ELF-1 (cell line): ENCODE measurements at regions not wholly inside any gene's neighbourhood (a gene's known extent, or its start where the extent isn't known, plus 50 kb on each side); places are given as distances from the start of the nearest gene placed in this dataset.
"Not testable (repeated sequence)": the region's sequence is repeated elsewhere in the genome, so short reads cannot be mapped to it uniquely, and the experiment has no call there.

Experiments used
- DNase-seq: peaks from one replicate; pipeline ENCODE4 v3.0.0-alpha.2; 2016; ENCODE audit warnings: low read depth, low spot score

- no peak for DNase-seq
These were observed 101.0 kb upstream of the ZNF236 start for GRCh38 chr18:76721207-76721996.

GRCh38 chr18:76720683-76721082 is 101.7 kb upstream of the ZNF236 start:
- no peak for DNase-seq

- DNase-seq, result no peak
These were observed 107.2 kb upstream of the ZNF236 start for GRCh38 chr18:76715012-76715610.

GRCh38 chr18:76713432-76713831 is 108.9 kb upstream of the ZNF236 start:
- no peak for DNase-seq

DNA sequence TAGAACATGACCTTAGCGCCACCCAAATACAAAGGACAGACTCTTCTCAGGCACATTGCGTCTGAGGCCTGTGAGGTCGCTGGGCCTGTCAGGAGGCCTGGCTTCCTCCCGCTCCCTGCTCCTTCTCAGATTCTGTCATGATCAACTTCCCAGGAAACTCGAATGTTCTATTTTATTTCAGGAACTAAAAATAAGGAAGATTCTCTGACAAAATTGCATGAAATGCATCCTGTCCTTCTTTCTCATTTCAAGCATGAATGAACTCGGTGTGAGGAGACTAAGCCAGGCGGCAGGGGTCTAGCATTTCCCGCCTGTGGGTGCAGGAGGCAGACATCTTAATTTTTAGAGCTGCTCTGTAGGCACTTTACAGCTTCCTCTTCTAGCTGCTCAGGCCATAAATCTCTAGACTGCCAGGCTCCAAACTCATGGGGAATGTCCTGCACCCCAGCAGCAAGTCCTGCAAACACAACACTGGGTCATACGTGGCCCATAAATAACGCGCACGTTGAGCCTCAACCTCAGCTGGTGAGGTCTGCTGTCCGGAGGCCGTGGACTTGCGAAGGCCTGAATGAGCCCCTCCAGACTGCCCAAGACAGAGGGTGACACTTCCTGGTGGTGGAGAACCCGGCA is 109.7 kb upstream of the ZNF236 start:
- DNase-seq, result no peak

DNA sequence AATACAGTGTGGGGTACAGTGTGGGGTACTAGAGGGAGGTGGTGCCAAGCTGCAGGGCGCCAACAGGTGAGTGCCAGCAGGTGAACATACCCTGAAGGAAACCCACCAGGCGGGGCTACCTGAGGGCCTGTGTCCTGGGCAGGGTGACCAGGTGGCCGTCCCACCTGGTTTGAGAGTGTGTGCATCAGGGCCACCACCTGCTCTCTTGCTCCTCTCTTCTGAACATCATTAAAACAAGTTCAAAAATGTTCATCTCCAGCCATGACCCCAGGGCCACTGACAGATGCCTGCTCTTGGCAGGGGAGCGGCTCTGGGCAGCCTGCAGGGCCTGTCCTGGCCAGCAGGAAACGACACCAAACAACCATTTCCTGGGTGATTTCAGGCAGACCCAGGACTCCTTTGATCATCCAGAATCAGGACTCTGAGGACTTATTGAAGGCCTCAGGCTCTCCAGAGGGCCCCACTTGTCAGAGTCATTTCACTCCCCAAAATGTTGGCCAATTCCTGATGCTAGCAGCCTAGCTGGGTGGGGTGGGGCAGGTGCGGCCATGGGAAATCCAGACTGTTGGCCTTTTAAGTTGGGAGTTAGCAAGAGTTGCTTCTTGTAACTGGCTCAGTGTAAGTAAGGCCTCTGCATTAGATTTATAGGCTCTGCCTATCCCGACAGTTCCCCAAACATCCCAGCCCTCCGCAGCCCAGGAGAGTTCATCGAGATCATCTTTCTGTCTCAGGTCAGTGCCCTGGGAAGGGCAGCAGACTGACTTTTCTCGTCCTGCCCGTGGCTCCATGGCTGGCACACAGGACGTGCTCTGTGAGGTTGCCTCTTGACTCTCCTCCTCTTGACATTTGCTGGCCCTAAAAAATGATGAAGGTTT is 111.5 kb upstream of the ZNF236 start:
- peak; percentile 28 for DNase-seq

GRCh38 chr18:76709659-76710645 is 112.4 kb upstream of the ZNF236 start:
- DNase-seq, result peak; percentile 73

GRCh38 chr18:76708722-76709353 is 113.5 kb upstream of the ZNF236 start:
- no peak for DNase-seq

GRCh38 chr18:76708071-76708721 is 114.2 kb upstream of the ZNF236 start:
- DNase-seq, result peak; percentile 32

GRCh38 chr18:76707534-76707933 is 114.8 kb upstream of the ZNF236 start:
- peak; percentile 22 for DNase-seq

DNA sequence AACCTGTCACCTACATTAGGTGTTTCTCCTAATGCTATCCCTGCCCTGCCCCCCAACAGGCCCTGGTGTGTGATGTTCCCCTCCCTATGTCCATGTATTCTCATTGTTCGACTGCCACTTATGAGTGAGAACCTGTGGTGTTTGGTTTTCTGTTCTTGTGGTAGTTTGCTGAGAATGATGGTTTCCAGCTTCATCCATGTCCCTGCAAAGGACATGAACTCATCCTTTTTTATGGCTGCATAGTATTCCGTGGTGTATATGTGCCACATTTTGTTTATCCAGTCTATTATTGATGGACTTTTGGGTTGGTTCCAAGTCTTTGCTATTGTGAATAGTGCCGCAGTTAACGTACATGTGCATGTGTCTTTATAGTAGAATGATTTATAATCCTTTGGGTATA is 117.8 kb upstream of the ZNF236 start:
- DNase-seq, result not testable (repeated sequence)

DNA sequence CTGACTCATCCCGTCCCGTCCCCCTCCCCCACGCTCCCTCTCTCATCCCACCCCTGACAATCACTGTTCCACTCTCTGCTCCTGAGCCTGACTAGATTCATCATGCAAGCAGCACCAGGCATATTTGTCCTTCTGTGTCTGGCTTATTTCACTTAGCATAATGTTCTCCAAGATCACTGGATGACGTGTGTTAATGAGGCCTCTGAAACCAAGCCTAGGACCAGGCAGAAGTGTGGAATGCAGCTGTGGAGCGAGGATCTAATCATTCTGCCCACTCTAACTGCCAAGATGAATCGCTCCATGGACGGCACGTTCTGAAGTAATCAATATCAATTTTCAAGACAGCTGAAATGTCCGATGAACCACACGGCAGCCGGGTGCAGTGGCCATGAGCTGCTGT is 122.4 kb upstream of the ZNF236 start:
- no peak for DNase-seq

DNA sequence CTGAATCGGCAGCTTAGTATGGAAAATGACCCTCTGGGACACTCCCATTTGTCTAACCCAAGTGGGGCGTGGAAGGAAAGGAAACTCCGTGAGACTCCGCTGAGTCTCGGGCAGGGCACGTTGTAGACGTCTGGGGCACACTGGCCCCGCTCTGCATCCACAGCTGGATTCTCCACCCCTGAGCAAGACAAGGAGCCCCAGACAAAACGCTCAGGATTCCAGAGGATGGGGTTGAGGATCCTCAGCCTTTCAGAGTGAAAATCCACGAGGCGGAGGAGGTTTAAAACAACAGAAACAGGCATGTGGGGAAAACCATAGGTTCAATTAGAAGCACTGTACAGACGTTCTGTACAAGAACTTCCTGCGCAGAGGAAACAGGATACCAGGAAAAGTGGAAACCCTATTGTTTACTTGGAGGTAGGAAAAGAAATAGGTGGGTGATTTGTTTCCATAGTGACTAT is 124.9 kb upstream of the ZNF236 start:
- DNase-seq, result no peak

GRCh38 chr18:76691800-76692199 is 130.6 kb upstream of the ZNF236 start:
- DNase-seq, result no peak

GRCh38 chr18:76689646-76690264 is 132.6 kb upstream of the ZNF236 start:
- no peak for DNase-seq

DNA sequence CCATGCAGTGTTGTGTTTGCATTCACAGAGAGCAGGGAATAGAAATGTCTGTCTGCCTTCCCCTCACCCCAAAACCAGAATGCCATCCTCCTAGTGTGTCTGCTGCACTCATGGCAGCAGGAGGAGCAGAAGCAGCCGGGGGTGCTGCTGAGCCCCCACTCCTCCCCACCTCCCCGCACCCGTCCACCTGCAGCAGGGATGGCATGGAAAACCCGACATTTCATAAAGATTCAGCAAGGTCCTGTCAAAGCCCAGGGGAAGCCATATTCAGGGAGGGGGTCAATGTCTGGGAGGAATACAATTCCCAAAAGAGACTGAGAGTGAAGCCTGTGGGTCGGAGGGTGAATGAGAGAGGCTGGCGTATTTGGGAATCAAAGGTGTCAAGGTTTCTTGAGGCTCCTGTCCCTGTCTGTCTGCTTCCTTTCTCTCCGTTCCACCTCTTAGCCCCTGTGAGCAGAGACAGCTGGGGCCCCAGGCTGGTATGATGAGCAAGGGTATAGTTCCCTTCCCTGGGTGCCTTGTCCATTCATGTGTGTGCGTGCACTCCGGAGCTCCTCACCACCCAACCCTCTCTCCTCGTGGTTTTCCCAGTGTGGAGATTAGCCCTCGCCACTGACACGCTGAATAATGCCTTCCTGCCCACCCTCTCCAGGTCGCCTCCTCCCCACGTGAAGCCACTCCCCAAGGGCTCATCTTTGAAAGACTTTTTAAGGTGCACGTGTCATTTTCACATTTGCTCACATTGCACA is 133.5 kb upstream of the ZNF236 start:
- no peak for DNase-seq

DNA sequence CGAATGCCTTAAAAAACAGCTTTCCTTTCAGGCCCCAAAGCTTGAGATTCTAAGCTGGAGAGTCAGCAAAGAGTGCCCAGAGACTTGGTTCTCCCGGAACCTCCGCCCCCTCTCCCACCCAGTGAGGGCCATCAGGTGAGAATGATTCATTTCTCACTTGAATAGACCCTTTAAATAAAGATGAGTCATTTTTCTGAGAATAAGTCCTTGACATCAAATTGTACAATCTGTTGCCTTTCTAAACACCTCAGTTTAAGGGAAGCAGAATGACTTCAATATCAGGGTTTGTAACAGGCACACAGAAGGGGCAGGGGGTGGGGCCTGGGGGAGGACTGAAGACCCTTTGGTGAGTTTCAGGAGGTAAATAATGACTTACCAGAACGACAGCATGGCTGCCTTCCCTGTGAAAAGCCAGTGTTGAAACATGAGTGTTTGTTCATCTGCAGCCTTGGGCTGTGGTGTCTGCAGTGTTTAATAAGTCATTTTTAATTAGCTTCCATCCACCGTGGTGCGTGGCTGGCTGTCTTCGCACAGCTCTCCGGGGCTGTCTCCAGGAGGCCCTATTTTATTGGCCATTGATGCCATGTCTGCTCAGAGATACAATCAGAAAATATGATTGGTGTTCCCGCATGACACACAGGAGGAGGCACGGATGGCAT is 134.9 kb upstream of the ZNF236 start:
- DNase-seq, result no peak

DNA sequence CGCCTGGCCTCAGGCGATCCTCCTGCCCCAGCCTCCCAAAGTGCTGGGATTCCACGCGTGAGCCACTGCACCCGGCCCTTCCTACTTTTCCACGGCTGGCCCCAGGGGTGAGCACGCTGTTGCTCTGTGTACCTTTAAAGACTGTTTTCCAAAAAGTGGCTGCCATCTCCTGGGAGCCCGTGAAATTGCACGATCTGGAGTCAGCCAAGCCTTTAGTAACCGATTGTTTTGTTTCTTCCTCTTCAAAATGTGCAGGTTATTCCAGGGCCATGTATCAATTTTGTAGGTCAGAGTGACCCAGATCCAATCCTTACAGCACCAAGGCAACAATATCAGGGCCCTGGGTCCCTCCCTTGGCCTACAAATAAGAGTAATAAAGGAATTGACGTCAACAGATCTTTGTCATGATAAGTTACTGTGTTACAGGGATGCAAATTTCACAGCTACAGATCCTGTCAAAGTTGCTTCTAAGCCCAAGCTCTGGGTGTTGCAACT is 135.6 kb upstream of the ZNF236 start:
- peak; percentile 55 for DNase-seq
